Astrocyte (in vitro differentiated cells and primary cell): ENCODE measurements at regions not wholly inside any gene's neighbourhood (a gene's known extent, or its start where the extent isn't known, plus 50 kb on each side); places are given as distances from the start of the nearest gene placed in this dataset.

Experiments used
- DNase-seq: peaks from one replicate; pipeline ENCODE4 v3.0.0-alpha.2; 2010; ENCODE audit warnings: low read depth
- FAIRE-seq: peaks from 2 replicates; lab custom pipeline; 2011; peaks lifted over from hg19 to GRCh38; lab: Jason Lieb, UNC
- H2AFZ ChIP-seq: 2 replicates; pipeline ENCODE4 v1.6.0; 2012; ENCODE audit warnings: low read depth, low read length, inconsistent platforms
- H3K27ac ChIP-seq: 2 replicates; pipeline ENCODE4 v1.5.1; 2011; ENCODE audit warnings: low read depth, low read length, inconsistent platforms
- H3K27me3 ChIP-seq: 2 replicates; pipeline ENCODE4 v1.6.0; 2011; ENCODE audit warnings: low read length, inconsistent platforms; ENCODE audit not compliant: insufficient read depth
- H3K36me3 ChIP-seq: 2 replicates; pipeline ENCODE4 v1.5.1; 2011; ENCODE audit warnings: low read length, inconsistent platforms; ENCODE audit not compliant: insufficient read depth
- H3K4me1 ChIP-seq: 2 replicates; pipeline ENCODE4 v1.5.1; 2011; ENCODE audit warnings: low read length, inconsistent platforms; ENCODE audit not compliant: insufficient read depth
- H3K4me2 ChIP-seq: 2 replicates; pipeline ENCODE4 v1.6.0; 2012; ENCODE audit warnings: low read length, inconsistent platforms
- H3K4me3 ChIP-seq: 2 replicates; pipeline ENCODE4 v1.5.1; 2011; ENCODE audit warnings: low read depth, mild to moderate bottlenecking, low read length, inconsistent platforms; ENCODE audit not compliant: insufficient read depth
- H3K79me2 ChIP-seq: 2 replicates; pipeline ENCODE4 v1.6.0; 2012; ENCODE audit warnings: mild to moderate bottlenecking, low read length, inconsistent platforms; ENCODE audit not compliant: insufficient read depth
- H3K9ac ChIP-seq: 2 replicates; pipeline ENCODE4 v1.6.0; 2012; ENCODE audit warnings: mild to moderate bottlenecking, low read length, inconsistent platforms
- H3K9me3 ChIP-seq: 2 replicates; pipeline ENCODE4 v1.5.1; 2012; ENCODE audit warnings: low read depth, mild to moderate bottlenecking, low read length, inconsistent platforms; ENCODE audit not compliant: insufficient read depth
- H4K20me1 ChIP-seq: 2 replicates; pipeline ENCODE4 v1.6.0; 2012; ENCODE audit warnings: low read length, inconsistent platforms; ENCODE audit not compliant: insufficient read depth
- H3K27ac Mint-ChIP-seq: one replicate; pipeline ENCODE4 v1.8.0; 2021; ENCODE audit warnings: mild to moderate bottlenecking, mixed read lengths; ENCODE audit not compliant: unreplicated experiment
- H3K27me3 Mint-ChIP-seq: one replicate; pipeline ENCODE4 v1.8.0; 2021; ENCODE audit warnings: low read depth, mixed read lengths; ENCODE audit not compliant: unreplicated experiment
- H3K36me3 Mint-ChIP-seq: one replicate; pipeline ENCODE4 v1.8.0; 2021; ENCODE audit warnings: low read depth, mixed read lengths; ENCODE audit not compliant: unreplicated experiment
- H3K4me1 Mint-ChIP-seq: one replicate; pipeline ENCODE4 v1.8.0; 2021; ENCODE audit warnings: low read depth, mixed read lengths; ENCODE audit not compliant: unreplicated experiment
- H3K4me3 Mint-ChIP-seq: one replicate; pipeline ENCODE4 v1.8.0; 2021; ENCODE audit warnings: mild to moderate bottlenecking, moderate library complexity, mixed read lengths; ENCODE audit not compliant: unreplicated experiment
- H3K9me3 Mint-ChIP-seq: one replicate; pipeline ENCODE4 v1.8.0; 2021; ENCODE audit warnings: mild to moderate bottlenecking, mixed read lengths; ENCODE audit not compliant: unreplicated experiment
- CTCF ChIP-seq: IDR thresholded peaks from 2 replicates; pipeline ENCODE4 v1.5.1; 2011; ENCODE audit warnings: low read depth, mild to moderate bottlenecking, inconsistent platforms, low read length, moderate library complexity; ENCODE audit not compliant: insufficient read depth
- EZH2 ChIP-seq: IDR thresholded peaks from 2 replicates; pipeline ENCODE4 v1.6.1; 2012; ENCODE audit warnings: mild to moderate bottlenecking, low read length, inconsistent platforms; ENCODE audit not compliant: insufficient read depth

GRCh38 chr1:60516996-60517395, 443.4 kb upstream of the C1orf87 start:
- no peaks in the 10 kb centered on the region for H3K36me3 ChIP-seq
- no peak overlapping the region for H3K4me2 ChIP-seq
- no peaks in the 10 kb centered on the region for H3K27me3 Mint-ChIP-seq

DNA sequence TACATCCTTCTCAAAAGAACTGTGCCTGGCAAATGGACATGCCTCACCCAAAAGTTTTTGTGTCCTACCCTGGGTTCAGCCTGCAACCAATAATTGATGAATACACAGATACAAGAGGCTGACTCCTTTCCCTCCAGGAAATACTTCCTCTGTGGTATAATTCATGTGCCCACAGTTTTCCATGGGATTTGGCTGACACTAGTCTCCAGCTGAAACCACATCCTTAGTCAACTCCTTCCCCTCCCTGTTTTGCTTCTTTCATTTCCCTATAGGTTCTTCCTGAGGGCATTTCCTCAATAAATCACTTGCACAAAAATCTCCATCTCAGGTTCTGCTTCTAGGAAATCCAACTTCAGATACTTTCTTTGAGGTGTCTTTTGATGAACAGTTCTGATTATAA, 436.6 kb upstream of the C1orf87 start:
- no peak overlapping the region for H3K4me2 ChIP-seq
- no peaks in the 10 kb centered on the region for H3K9me3 ChIP-seq
- TF ChIP-seq CTCF (no peak), EZH2 (no peak)
- H3K36me3 Mint-ChIP-seq: no peaks in the 10 kb centered on the region
- no peak overlapping the region for H3K9ac ChIP-seq
- no peak overlapping the region for H2AFZ ChIP-seq
- H4K20me1 ChIP-seq: no peaks in the 10 kb centered on the region
- no peaks in the 10 kb centered on the region for H3K79me2 ChIP-seq
- no peaks in the 10 kb centered on the region for H3K4me1 ChIP-seq
- H3K9me3 Mint-ChIP-seq: no peaks in the 10 kb centered on the region
- FAIRE-seq: no peak
- H3K4me3 ChIP-seq: no peak overlapping the region
- no peaks in the 10 kb centered on the region for H3K27me3 Mint-ChIP-seq
- H3K27me3 ChIP-seq: no peaks in the 10 kb centered on the region
- no peaks in the 10 kb centered on the region for H3K36me3 ChIP-seq
- no peaks in the 10 kb centered on the region for H3K4me1 Mint-ChIP-seq
- no peak for DNase-seq
- H3K27ac Mint-ChIP-seq: no peak overlapping the region
- no peak overlapping the region for H3K27ac ChIP-seq
- no peak overlapping the region for H3K4me3 Mint-ChIP-seq

More at GRCh38 chr1:60516996-60517395, 443.4 kb upstream of the C1orf87 start:
- Mint-ChIP-seq H3K9me3 (no peaks in the 10 kb centered on the region), H3K4me1 (no peaks in the 10 kb centered on the region), H3K36me3 (no peaks in the 10 kb centered on the region), H3K27ac (no peak overlapping the region), H3K4me3 (no peak overlapping the region)
- Histone ChIP-seq H4K20me1 (no peaks in the 10 kb centered on the region), H3K4me1 (no peaks in the 10 kb centered on the region), H3K79me2 (no peaks in the 10 kb centered on the region), H3K4me3 (no peak overlapping the region), H3K27ac (no peak overlapping the region), H3K9me3 (no peaks in the 10 kb centered on the region), H3K27me3 (no peaks in the 10 kb centered on the region), H3K9ac (no peak overlapping the region), H2AFZ (no peak overlapping the region)
- TF ChIP-seq CTCF: no peak
- TF ChIP-seq EZH2: no peak
- no peak for DNase-seq
- FAIRE-seq: no peak

DNA sequence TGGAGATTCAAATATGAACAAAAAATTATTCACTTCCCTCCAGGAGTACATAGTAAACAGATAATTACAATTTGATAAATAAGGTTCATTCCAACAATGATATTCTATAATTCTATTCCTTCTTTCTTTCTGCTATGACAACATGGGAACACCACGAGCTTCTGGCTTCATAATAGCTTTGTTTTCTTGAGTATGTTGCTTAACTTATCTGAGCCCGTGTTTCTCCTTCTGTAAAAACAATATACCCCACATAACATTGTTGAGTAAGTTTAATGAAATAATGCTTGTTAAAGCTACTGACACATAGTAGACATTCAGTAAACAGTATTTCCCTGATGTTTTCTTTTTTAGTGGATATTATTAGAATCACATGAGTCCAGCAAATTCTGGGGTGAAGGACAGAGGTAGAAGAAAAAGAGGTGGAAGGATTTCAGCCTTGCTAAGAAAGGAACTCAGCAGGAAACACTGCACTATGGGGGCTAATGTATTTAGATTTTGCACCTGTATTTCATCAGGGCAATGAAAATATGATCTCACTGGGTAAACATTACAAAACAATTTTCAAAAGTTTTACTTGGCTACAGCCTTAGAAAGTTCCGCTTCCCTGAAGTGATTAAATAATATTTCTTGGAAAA, 430.8 kb upstream of the C1orf87 start:
- no peak overlapping the region for H3K4me3 ChIP-seq
- H3K36me3 ChIP-seq: no peaks in the 10 kb centered on the region
- no peak for TF ChIP-seq CTCF
- no peak for TF ChIP-seq EZH2
- Mint-ChIP-seq H3K4me3 (no peak overlapping the region), H3K4me1 (no peaks in the 10 kb centered on the region), H3K36me3 (no peaks in the 10 kb centered on the region), H3K9me3 (no peaks in the 10 kb centered on the region), H3K27me3 (no peaks in the 10 kb centered on the region), H3K27ac (no peak overlapping the region)
- FAIRE-seq (no peak), DNase-seq (no peak)
- H4K20me1 ChIP-seq: no peaks in the 10 kb centered on the region
- H3K4me2 ChIP-seq: no peak overlapping the region
- H3K9ac ChIP-seq: no peak overlapping the region
- H3K9me3 ChIP-seq: no peaks in the 10 kb centered on the region
- no peaks in the 10 kb centered on the region for H3K79me2 ChIP-seq
- no peaks in the 10 kb centered on the region for H3K4me1 ChIP-seq
- no peak overlapping the region for H3K27ac ChIP-seq
- no peaks in the 10 kb centered on the region for H3K27me3 ChIP-seq
- H2AFZ ChIP-seq: no peak overlapping the region
